Smooth muscle cell of the brain vasculature (primary cell): ENCODE measurements at regions not wholly inside any gene's neighbourhood (a gene's known extent, or its start where the extent isn't known, plus 50 kb on each side); places are given as distances from the start of the nearest gene placed in this dataset.
"Not testable (repeated sequence)": the region's sequence is repeated elsewhere in the genome, so short reads cannot be mapped to it uniquely, and the experiment has no call there.

ENCODE experiments used
- DNase-seq: peaks from one replicate; pipeline ENCODE4 v3.0.0-alpha.2; 2012; ENCODE audit warnings: low read depth, low spot score

GRCh38 chr2:878245-878930, 72.3 kb upstream of the SNTG2 start:
- DNase-seq = no peak

GRCh38 chr2:877747-878146, 72.9 kb upstream of the SNTG2 start:
- no peak for DNase-seq

GRCh38 chr2:875687-876615, 74.7 kb upstream of the SNTG2 start:
- DNase-seq = no peak

GRCh38 chr2:873651-874580, 76.7 kb upstream of the SNTG2 start:
- no peak for DNase-seq

- no peak for DNase-seq
These were observed 77.6 kb upstream of the SNTG2 start for GRCh38 chr2:873027-873426.

- no peak for DNase-seq
These were observed 78.5 kb upstream of the SNTG2 start for GRCh38 chr2:871926-872680.

- DNase-seq = no peak
These were observed 79.4 kb upstream of the SNTG2 start for GRCh38 chr2:871175-871727.

- DNase-seq = no peak
These were observed 80.2 kb upstream of the SNTG2 start for GRCh38 chr2:870426-870825.

GRCh38 chr2:869894-870293, 80.8 kb upstream of the SNTG2 start:
- no peak for DNase-seq

- no peak for DNase-seq
These were observed 81.2 kb upstream of the SNTG2 start for GRCh38 chr2:869357-869871.

- DNase-seq = not testable (repeated sequence)
These were observed 81.8 kb upstream of the SNTG2 start for GRCh38 chr2:868857-869256.

- no peak for DNase-seq
These were observed 83.4 kb upstream of the SNTG2 start for GRCh38 chr2:867296-867695.

GRCh38 chr2:866887-867286, 83.8 kb upstream of the SNTG2 start:
- no peak for DNase-seq

GRCh38 chr2:866009-866680, 84.5 kb upstream of the SNTG2 start:
- no peak for DNase-seq

- DNase-seq = no peak
These were observed 86.0 kb upstream of the SNTG2 start for GRCh38 chr2:864501-865106.

GRCh38 chr2:863732-864450, 86.8 kb upstream of the SNTG2 start:
- no peak for DNase-seq

- DNase-seq = no peak
These were observed 87.8 kb upstream of the SNTG2 start for GRCh38 chr2:862731-863466.

GRCh38 chr2:862355-862687, 88.3 kb upstream of the SNTG2 start:
- no peak for DNase-seq
